GM21528 (cell line): ENCODE measurements at regions not wholly inside any gene's neighbourhood (a gene's known extent, or its start where the extent isn't known, plus 50 kb on each side); places are given as distances from the start of the nearest gene placed in this dataset.

ENCODE experiments used
- ATAC-seq: cut with Tn5 transposase; IDR thresholded peaks from one replicate; pipeline ENCODE4 v1.9.1; 2021; ENCODE audit warnings: mild to moderate bottlenecking, moderate library complexity; ENCODE audit not compliant: unreplicated experiment, low FRiP score

DNA sequence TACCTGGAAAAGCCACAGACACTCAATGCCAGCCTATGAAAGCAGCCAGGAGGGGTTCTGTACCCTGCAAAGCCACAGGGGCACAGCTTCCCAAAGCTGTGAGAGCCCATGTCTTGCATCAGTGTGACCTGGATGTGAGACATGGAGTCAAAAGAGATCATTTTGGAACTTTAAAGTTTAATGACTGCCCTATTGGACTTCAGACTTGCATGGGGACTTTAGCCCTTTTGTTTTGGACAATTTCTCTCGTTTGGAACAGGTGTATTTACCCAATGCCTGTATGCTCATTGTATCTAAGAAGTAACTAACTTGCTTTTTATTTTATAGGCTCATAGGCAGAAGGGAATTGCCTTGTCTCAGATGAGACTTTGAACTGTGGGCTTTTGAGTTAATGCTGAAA, 244.9 kb upstream of the TYRP1 start:
- ATAC-seq = no peak

- ATAC-seq = no peak
Observed at GRCh38 chr9:12457237-12457636, 235.9 kb upstream of the TYRP1 start.

DNA sequence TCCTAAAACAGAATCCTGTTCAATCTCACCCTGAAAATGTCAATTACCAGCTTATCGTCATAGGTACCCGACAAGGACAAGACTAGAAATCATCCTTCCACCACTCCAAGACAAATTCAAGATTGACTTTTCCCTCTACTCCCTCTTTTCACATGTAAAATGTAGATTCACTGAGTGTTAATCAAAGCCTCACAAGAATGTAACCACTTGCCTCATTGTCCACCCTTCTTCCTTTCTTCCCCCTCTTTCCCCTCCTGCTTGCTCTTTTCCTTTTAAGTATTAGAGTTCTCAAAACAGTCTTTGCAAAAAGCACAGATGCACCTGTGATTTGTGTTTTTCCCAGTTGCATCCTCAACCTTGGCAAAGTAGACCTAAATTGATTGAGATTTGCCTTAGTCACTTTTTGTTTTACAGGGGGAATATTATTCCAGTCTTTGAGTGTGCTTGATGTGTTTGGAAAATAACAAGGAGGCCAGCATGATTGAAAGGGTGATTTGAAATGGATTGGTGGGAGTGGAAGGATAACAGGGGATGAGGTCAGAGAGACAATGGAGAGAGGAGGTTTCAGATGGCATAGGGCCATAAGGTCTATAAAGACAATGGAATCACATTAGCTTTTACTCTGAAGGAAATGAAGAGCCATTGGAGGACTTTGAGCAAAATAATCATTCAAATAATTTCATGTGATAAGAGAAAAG, 231.3 kb upstream of the TYRP1 start:
- no peak for ATAC-seq

- ATAC-seq = no peak
Observed at GRCh38 chr9:12462861-12463260, 230.3 kb upstream of the TYRP1 start.

GRCh38 chr9:12463641-12464040, 229.5 kb upstream of the TYRP1 start:
- no peak for ATAC-seq

GRCh38 chr9:12464400-12464799, 228.8 kb upstream of the TYRP1 start:
- no peak for ATAC-seq

DNA sequence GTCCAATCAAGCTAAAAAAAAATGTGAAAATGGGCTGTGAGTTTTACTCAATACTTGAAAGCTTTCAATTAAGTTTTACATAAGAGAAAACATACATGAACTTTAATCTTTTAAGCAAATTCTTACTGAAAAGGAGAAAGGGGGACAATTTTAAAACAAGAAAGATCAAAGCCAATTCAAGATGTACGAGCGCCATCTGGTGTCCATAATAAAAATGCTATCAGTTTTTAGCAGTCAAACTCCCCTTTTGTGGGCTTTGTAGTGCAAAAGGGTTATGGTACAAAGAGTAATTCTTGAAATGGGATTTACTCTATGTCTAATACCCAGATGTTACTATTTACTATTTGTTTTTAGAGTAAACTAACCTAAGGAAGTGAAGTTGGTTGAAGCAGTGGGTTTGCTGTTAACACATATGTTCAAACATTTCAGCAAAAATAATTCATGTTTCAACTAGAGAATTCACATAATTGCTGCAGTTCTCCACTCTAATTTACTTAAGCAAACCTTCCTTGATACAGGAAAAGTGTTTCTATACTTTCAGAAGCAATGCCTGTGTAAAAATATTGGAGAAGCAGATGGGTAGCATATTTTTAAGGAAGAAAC, 228.2 kb upstream of the TYRP1 start:
- ATAC-seq = no peak

GRCh38 chr9:12469084-12469483, 224.1 kb upstream of the TYRP1 start:
- no peak for ATAC-seq

DNA sequence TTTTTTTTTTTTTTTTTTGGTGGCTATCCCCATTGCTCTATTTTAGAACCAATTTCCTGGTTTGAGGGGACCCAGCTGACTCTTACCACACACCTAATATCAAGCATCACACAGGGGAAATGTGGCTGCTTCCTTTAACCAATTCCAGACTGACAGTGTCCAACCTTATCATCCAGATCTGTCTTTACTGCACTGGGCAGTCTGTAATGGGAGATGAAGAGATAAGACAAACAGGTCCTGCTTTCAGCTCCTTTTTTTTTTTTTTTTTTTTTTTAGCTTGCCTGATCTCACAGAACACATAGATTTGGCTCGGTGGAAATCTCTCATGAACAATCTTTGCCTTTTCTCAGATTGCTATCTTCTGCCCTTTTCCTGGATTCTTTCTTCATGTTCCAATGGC, 198.8 kb upstream of the TYRP1 start:
- ATAC-seq = no peak

DNA sequence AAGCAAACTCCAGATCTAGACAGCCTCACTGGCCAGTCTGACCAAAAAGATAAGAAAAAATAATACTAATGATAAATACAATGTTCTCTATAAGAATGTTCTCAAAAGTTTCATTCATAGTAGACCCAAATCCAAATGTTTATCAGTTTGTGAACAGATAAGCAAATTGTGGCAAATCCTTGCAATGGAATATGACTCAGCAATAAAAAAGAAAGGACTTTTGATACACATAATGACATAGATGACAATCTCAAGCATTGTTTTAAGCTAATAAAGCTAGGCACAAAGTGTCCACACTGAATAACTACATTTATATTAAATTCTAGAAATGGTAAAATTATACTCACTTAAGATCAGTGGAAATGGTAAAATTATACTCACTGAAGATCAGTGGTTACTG, 195.4 kb upstream of the TYRP1 start:
- no peak for ATAC-seq

DNA sequence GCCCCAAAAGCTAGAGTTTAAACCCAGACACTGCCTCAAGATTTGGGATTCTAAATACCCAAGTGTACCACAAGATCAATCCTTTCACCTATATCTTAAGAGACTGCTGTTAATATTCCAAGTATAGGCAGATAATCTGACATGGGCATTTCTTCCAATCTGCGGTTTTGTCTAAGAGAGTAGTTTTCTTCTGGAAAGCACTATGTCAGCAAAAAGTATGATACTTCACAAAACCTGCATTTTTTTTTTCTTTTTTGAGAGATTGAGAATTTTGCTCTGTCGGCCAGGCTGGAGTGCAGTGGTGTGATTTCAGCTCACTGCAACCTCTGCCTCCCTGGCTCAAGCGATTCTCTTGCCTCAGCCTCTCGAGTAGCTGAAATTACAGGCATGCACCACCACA, 190.7 kb upstream of the TYRP1 start:
- no peak for ATAC-seq

DNA sequence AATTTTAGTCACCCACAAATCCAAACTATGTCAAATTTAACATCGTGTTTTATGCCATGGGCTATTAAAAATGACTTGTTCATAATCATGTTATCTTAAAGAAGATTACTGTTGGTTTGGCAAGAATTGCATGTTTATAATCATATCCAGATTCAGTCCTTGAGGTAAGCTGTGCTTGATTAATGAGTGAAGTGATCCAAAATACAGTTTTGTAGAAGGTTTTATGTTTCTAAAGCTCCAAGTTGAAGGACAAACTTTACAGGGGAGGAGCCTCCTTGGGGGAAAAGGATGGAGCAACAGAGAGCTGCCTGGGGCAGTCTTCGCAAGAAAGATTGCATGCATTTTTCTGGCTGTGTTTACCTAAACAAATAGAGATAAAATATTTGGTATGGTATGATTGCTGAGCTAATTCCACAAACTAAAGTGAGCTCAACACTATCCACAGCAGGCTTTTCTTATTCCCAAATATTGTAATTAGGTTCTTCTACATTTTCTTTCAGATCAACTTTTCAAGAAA, 189.5 kb upstream of the TYRP1 start:
- no peak for ATAC-seq

- ATAC-seq = no peak
Observed at GRCh38 chr9:12510551-12510950, 182.6 kb upstream of the TYRP1 start.

DNA sequence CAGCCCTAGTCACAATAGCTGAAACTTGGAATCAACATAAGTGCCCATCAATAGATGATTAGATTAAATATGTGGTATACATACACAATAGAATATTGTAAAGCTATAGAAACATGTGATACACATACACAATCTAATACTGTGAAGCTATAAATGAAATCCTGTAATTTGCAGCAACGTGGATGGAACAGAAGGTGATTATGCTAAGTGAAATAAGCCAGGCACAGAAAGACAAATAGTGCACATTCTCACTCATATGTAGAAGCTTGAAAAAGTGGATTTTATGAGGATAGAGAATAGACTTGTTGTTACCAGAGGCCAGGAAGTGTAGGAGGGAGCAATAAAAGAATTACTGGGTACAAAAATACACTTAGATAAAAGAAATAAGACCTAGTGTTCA, 181.5 kb upstream of the TYRP1 start:
- no peak for ATAC-seq

DNA sequence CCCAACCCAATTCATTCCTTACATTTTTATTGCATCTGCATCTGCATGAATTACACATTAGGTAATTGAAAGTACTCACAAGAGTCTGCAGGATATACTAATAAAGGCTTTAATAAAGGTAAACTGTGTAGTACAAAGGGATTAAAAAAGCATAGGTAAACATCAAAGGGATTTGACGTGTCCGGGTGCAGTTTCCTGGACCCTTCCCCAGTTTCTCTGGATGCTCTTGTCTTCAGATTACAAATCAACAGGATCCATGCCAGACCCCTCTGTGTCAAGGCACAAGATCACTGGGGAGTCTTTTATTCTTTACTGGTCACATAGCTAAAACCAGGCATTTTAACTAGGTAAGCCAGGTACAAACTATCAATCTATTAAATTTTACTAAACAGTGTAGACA, 177.2 kb upstream of the TYRP1 start:
- no peak for ATAC-seq

DNA sequence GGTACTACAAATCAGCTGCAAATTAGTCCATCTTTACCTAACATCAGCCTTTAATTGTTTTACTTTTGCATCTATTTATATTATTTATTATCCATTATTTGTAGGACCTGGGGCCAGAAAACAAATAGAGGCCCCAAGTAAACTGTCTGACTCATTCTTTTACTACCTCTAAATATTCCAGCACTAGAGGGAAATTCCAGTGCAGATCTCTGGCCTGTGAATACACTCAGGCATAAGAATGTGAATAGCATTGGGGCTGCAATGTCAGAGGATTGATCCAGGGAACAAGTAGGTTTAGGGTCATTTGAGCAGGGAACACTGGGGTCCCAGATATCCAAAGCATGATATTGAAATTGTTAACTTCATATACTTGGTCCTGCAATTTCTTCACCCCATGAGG, 176.6 kb upstream of the TYRP1 start:
- ATAC-seq = no peak

GRCh38 chr9:12538842-12539579, 154.2 kb upstream of the TYRP1 start:
- no peak for ATAC-seq

DNA sequence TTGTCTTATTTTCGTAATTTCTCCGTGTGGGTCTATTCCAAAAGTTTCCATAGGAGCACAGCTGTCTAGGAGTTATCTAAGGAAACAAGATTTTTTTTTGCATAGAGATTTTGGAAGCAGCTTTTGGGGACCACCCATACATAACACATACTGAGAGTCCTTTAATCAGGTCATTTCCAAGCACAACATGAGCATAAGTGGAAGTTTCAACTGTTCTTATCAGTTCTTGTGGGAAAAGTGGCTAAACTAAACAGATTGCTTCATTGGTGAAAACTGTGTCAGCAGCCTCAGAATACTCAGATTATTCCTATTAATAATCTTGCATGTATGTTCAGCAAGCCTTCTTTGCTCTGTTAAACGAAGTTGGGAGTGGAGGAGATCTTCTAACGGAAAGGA, 153.6 kb upstream of the TYRP1 start:
- no peak for ATAC-seq

GRCh38 chr9:12544700-12545099, 148.5 kb upstream of the TYRP1 start:
- ATAC-seq = no peak

DNA sequence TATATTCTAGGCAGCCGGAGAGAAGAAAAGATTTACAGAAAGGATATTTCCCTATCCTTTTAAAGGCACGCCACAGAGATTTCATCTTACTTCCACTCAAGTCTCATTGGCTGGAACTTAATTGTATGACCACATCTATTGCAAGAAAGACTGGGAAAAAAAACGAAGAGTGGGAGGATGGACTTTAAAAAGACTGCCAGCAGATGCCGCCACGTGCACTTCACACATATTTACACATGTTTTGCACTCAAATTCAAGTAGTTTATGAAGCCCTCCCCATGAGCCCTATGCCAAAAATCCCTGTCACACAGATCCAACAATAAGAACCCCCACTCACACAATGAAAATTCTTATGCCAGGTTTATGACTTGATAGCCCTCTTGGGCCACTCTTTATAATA, 138.5 kb upstream of the TYRP1 start:
- ATAC-seq = no peak

DNA sequence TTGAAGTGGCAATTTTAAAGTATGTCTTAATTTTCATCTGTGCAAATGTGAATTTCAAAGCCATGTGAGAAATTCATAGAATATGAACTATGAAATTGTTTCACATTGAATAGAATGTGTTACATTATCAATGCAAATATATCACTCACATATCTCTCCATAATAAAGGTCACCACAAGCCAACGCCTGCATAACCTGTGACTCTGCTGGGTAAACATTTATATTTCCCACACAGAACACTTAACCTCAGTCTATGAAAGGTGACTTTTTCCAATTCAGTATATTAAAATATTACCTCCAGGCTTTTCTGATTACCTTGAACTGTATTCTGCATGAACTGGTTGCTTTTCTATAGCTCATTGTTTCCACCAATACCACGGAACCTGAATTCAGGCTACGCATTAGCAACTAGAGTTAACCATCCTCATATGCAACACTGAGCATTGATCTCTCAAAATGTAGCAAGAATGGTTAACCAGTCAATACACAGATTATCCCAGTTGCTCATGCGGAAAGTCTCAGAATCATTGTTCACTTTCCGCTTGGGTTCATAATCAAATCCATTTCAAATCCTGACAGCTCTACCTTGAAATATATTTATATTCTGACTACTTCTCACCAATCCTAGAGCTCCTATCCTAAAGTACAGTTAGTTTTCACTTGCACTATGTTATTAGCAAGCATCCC, 126.6 kb upstream of the TYRP1 start:
- ATAC-seq = no peak
